Neural cell (in vitro differentiated cells): ENCODE measurements at regions not wholly inside any gene's neighbourhood (a gene's known extent, or its start where the extent isn't known, plus 50 kb on each side); places are given as distances from the start of the nearest gene placed in this dataset.
"Not testable (repeated sequence)": the region's sequence is repeated elsewhere in the genome, so short reads cannot be mapped to it uniquely, and the experiment has no call there.

ENCODE experiments used
- H2AFZ ChIP-seq: fragments of 200-600, 300-800 bp; sonication (generic), shearing (Covaris generic); 2 replicates; pipeline ENCODE4 v1.6.0; 2014; ENCODE audit warnings: low read depth, mild to moderate bottlenecking, antibody characterized with exemption, low read length, moderate library complexity
- H3F3A ChIP-seq: fragments of 200-600 bp; shearing (Covaris generic); 2 replicates; pipeline ENCODE4 v1.6.1; 2016; ENCODE audit warnings: mild to moderate bottlenecking, moderate library complexity, mixed read lengths, antibody characterized with exemption, low read length; ENCODE audit not compliant: insufficient read depth, poor library complexity, severe bottlenecking
- H3K27ac ChIP-seq: fragments of 200-600, 300-800 bp; sonication (generic), shearing (Covaris generic); 2 replicates; pipeline ENCODE4 v1.5.1; 2014; ENCODE audit warnings: mild to moderate bottlenecking, low read length, moderate library complexity
- H3K27me3 ChIP-seq: fragments of 300-800, 200-600 bp; sonication (generic), shearing (Covaris generic); 2 replicates; pipeline ENCODE4 v1.6.0; 2014; ENCODE audit warnings: mild to moderate bottlenecking, low read depth, low read length, moderate library complexity; ENCODE audit not compliant: insufficient read depth
- H3K36me3 ChIP-seq: fragments of 300-800, 200-600 bp; sonication (generic), shearing (Covaris generic); 2 replicates; pipeline ENCODE4 v1.5.1; 2014; ENCODE audit warnings: mild to moderate bottlenecking, antibody characterized with exemption, low read length, moderate library complexity; ENCODE audit not compliant: insufficient read depth
- H3K4me2 ChIP-seq: fragments of 300-800, 200-600 bp; sonication (generic), shearing (Covaris generic); 2 replicates; pipeline ENCODE4 v1.6.0; 2014; ENCODE audit warnings: mild to moderate bottlenecking, low read length
- H3K4me3 ChIP-seq: fragments of 300-800, 200-600 bp; sonication (generic), shearing (Covaris generic); 2 replicates; pipeline ENCODE4 v1.5.1; 2014; ENCODE audit warnings: mild to moderate bottlenecking, low read length, moderate library complexity
- H3K79me2 ChIP-seq: fragments of 200-600 bp; shearing (Covaris generic); replicated peaks from 2 replicates; pipeline ENCODE4 v1.6.0; 2014; ENCODE audit warnings: mild to moderate bottlenecking, low read length, moderate library complexity; ENCODE audit not compliant: insufficient read depth
- H3K9ac ChIP-seq: fragments of 300-800, 200-600 bp; sonication (generic), shearing (Covaris generic); 2 replicates; pipeline ENCODE4 v1.6.1; 2016; ENCODE audit warnings: mild to moderate bottlenecking, low read length, mixed read lengths
- H3K9me2 ChIP-seq: fragments of 200-600 bp; shearing (Covaris generic); 2 replicates; pipeline ENCODE4 v1.6.1; 2016; ENCODE audit warnings: mild to moderate bottlenecking, low read length, mixed read lengths; ENCODE audit not compliant: insufficient read depth
- H3K9me3 ChIP-seq: fragments of 200-600, 300-800 bp; sonication (generic), shearing (Covaris generic); 2 replicates; pipeline ENCODE4 v1.6.1; 2016; ENCODE audit warnings: mild to moderate bottlenecking, mixed run types, low read length, moderate library complexity, mixed read lengths
- H4K20me1 ChIP-seq: fragments of 200-600 bp; shearing (Covaris generic); 2 replicates; pipeline ENCODE4 v1.6.1; 2016; ENCODE audit warnings: mild to moderate bottlenecking, mixed run types; ENCODE audit not compliant: insufficient read depth
- CTCF ChIP-seq: fragments of 450-650 bp; IDR thresholded peaks from 2 replicates; pipeline ENCODE4 v1.5.1; 2014; ENCODE audit warnings: antibody characterized with exemption, mild to moderate bottlenecking, moderate library complexity; ENCODE audit not compliant: poor library complexity, severe bottlenecking
- EP300 ChIP-seq: fragments of 450-650 bp; conservative IDR thresholded peaks from 2 replicates; pipeline ENCODE4 v1.6.1; 2014; ENCODE audit warnings: antibody characterized with exemption, mild to moderate bottlenecking, moderate library complexity; ENCODE audit not compliant: poor library complexity, severe bottlenecking
- EZH2 ChIP-seq: fragments of 200-600, 300-800 bp; shearing (Covaris generic), sonication (generic); IDR thresholded peaks from 2 replicates; pipeline ENCODE4 v1.6.1; 2014; ENCODE audit warnings: antibody characterized with exemption, low read length, borderline replicate concordance, mild to moderate bottlenecking; ENCODE audit not compliant: insufficient read depth, poor library complexity, severe bottlenecking
- MXI1 ChIP-seq: fragments of 450-650 bp; conservative IDR thresholded peaks from 2 replicates; pipeline ENCODE4 v1.6.1; 2014; ENCODE audit warnings: antibody characterized with exemption, mild to moderate bottlenecking; ENCODE audit not compliant: poor library complexity, severe bottlenecking
- POLR2AphosphoS5 ChIP-seq: IDR thresholded peaks from 2 replicates; pipeline ENCODE4 v1.6.1; 2012
- RAD21 ChIP-seq: fragments of 450-650 bp; conservative IDR thresholded peaks from 2 replicates; pipeline ENCODE4 v1.6.1; 2014; ENCODE audit warnings: antibody characterized with exemption, mild to moderate bottlenecking, moderate library complexity
- SMC3 ChIP-seq: fragments of 450-650 bp; conservative IDR thresholded peaks from 2 replicates; pipeline ENCODE4 v1.6.1; 2014; ENCODE audit warnings: antibody characterized with exemption, mild to moderate bottlenecking, moderate library complexity; ENCODE audit not compliant: poor library complexity
- TAF1 ChIP-seq: IDR thresholded peaks from 2 replicates; pipeline ENCODE4 v1.6.1; 2012; ENCODE audit warnings: low read depth
- TF ChIP-seq, protein P1 (sequence below): IDR thresholded peaks from 2 replicates; pipeline ENCODE4 v1.6.1; 2012; ENCODE audit warnings: borderline replicate concordance

DNA sequence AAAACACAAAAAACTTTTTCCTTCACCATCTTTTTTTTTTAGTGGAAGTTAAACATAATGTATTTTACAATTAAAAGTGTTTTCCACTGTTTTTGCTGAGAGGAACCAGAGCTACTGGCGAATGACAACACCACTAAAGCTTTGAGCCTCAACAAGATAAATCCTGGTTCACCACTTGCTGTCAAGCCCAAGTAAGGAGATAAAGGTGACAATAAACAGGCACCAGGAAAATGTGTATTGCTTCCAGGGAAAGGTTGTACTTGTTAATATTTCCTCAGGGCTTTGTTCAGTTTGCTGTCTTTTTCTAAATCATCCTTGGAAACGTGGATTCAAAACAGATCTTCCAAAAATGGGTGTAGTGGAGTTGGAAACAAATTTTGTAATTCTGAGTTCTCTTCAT is 109.9 kb upstream of the ANKRD30A start:
- Histone ChIP-seq H3K4me3 (no peak overlapping the region), H3K9me3 (no peaks in the 10 kb centered on the region), H4K20me1 (no peaks in the 10 kb centered on the region), H3K9ac (no peak overlapping the region), H2AFZ (no peak overlapping the region), H3K79me2 (no peaks in the 10 kb centered on the region), H3K4me2 (no peak overlapping the region), H3K27ac (no peak overlapping the region), H3K36me3 (no peaks in the 10 kb centered on the region), H3K9me2 (no peaks in the 10 kb centered on the region), H3F3A (no peaks in the 10 kb centered on the region), H3K27me3 (no peaks in the 10 kb centered on the region)
- TF ChIP-seq MXI1: no peak
- TF ChIP-seq EZH2: no peak

- Histone ChIP-seq H3K9me2 (no peaks in the 10 kb centered on the region), H2AFZ (no peak overlapping the region), H3K79me2 (no peaks in the 10 kb centered on the region), H3K27me3 (no peaks in the 10 kb centered on the region), H3K4me3 (no peak overlapping the region), H3K36me3 (no peaks in the 10 kb centered on the region), H4K20me1 (no peaks in the 10 kb centered on the region), H3K9me3 (no peaks in the 10 kb centered on the region), H3F3A (no peaks in the 10 kb centered on the region), H3K9ac (no peak overlapping the region), H3K4me2 (no peak overlapping the region), H3K27ac (no peak overlapping the region)
- TF ChIP-seq, protein P1, sequence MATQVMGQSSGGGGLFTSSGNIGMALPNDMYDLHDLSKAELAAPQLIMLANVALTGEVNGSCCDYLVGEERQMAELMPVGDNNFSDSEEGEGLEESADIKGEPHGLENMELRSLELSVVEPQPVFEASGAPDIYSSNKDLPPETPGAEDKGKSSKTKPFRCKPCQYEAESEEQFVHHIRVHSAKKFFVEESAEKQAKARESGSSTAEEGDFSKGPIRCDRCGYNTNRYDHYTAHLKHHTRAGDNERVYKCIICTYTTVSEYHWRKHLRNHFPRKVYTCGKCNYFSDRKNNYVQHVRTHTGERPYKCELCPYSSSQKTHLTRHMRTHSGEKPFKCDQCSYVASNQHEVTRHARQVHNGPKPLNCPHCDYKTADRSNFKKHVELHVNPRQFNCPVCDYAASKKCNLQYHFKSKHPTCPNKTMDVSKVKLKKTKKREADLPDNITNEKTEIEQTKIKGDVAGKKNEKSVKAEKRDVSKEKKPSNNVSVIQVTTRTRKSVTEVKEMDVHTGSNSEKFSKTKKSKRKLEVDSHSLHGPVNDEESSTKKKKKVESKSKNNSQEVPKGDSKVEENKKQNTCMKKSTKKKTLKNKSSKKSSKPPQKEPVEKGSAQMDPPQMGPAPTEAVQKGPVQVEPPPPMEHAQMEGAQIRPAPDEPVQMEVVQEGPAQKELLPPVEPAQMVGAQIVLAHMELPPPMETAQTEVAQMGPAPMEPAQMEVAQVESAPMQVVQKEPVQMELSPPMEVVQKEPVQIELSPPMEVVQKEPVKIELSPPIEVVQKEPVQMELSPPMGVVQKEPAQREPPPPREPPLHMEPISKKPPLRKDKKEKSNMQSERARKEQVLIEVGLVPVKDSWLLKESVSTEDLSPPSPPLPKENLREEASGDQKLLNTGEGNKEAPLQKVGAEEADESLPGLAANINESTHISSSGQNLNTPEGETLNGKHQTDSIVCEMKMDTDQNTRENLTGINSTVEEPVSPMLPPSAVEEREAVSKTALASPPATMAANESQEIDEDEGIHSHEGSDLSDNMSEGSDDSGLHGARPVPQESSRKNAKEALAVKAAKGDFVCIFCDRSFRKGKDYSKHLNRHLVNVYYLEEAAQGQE: no peak
- no peak for TF ChIP-seq SMC3
- TF ChIP-seq EP300: no peak
- no peak for TF ChIP-seq CTCF
- no peak for TF ChIP-seq POLR2AphosphoS5
- TF ChIP-seq TAF1: no peak
- no peak for TF ChIP-seq MXI1
- TF ChIP-seq RAD21: no peak
- no peak for TF ChIP-seq EZH2
Observed at GRCh38 chr10:37010741-37011140, 114.7 kb upstream of the ANKRD30A start.

DNA sequence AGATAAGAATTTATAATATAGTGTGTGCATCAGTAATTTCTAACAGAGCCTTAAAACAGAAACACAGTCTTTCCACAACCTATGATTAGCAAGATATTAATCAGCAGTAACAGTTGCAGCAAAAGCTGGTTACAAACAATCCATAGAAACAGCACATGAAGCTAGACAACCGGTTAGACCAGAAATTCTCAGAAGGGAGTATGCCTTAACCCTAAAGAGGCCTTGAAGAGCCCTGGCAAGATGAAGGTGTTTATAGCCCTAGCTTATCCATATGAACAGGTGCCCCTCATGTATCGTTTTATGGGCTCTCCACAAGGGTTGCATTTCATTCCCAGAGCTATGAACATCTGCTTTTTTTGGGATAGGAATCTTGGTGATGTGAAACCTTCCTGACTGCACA is 117.1 kb upstream of the ANKRD30A start:
- H3K27me3 ChIP-seq, H3K4me3 ChIP-seq, H3K36me3 ChIP-seq, H3K4me2 ChIP-seq, H3K9me3 ChIP-seq, H3K27ac ChIP-seq, H3F3A ChIP-seq, H3K9me2 ChIP-seq, H4K20me1 ChIP-seq, H2AFZ ChIP-seq, H3K9ac ChIP-seq, H3K79me2 ChIP-seq: not testable (repeated sequence)
